ENCODE measurements at regions not wholly inside any gene's neighbourhood (a gene's known extent, or its start where the extent isn't known, plus 50 kb on each side); places are given as distances from the start of the nearest gene placed in this dataset.

DNA sequence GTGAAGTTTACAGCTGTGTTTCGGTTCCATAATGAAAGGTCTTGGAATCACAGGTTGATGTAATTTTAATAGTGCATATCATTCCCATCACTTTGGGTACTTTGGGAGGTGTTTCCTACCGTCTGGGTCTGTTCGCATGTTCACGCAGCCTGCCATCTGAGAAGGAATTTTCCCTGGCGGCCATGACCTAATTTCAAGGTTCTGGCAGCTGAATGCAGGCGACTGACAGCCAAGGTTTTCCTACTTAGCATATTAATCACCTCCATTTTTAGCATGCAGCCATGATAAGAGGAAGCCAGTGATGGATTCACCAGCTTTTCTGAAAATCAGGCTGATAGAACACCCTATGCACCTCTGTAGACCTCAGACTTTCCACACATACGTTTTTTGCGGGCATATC is 319.1 kb upstream of the TMEM229A start:
- DNase-seq (ENCODE audit: low spot score): no peak

DNA sequence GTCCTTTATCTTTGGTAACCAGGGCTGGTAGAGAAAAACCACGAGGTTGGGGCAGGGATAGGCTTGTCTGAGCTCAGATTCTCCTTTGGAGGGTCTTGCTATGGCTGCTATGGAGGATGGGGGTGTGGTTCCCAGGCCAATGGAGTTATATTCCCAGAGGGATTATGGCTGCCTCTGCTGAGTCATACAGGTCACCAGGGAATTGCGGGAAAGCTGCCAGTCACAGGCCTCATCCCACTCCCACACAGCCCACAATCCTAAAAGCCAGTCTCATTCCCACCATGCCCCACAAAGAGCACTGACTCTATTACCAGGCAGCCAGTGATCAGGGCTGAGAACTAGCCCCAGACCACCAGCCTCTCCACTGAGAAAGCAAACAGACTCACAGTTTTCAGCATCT is 316.6 kb upstream of the TMEM229A start:
- no peak for DNase-seq (ENCODE audit: low spot score)

DNA sequence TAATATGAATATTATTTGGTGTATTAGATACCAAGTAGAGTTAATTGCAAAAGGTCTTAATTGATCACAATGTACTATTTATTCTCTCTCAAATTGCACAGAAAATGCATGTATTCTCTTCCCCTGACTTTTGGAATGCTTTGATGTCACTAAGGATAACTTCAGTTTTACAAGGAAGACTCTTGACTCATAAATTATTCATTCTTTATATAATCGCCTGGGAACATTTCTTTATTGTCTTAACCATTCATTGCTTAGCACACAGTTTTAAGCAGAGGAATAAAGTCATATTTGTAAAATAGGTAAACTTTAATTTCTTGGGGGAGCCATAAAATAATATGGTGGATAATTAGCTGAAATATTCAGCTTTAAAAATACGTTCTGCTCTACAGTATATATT is 306.0 kb upstream of the TMEM229A start:
- DNase-seq (ENCODE audit: low spot score): no peak

DNA sequence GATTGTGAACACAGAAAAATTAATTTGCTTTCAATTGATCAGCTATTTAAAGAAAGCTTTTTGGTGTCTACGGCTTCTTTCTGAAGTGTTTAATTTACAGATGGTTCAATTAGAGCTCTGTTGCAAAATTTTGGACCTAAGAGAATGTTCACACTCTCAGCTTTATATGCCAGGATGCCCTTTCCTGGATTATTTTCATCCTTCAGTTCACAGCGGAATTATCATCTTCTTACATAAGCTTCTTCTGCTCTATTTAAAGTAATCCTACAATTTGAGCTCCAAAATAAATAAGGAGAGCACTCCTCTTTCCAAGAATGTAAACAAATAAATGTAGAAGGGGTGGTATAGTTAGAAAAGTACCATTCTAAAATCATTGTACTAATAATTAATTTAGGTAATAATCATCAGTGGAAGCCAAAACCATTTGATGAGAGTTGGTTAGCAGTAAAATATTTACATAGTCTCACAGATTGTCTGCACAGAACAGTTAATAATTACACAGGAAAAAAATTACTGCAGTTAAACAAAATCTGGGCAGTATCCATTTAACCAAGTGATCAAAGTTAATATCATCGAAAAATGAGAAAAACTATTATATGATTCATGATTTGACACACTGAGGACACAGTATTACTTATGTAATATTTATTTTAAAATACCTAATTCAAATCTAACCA is 298.0 kb upstream of the TMEM229A start:
- no peak for DNase-seq (ENCODE audit: low spot score)

DNA sequence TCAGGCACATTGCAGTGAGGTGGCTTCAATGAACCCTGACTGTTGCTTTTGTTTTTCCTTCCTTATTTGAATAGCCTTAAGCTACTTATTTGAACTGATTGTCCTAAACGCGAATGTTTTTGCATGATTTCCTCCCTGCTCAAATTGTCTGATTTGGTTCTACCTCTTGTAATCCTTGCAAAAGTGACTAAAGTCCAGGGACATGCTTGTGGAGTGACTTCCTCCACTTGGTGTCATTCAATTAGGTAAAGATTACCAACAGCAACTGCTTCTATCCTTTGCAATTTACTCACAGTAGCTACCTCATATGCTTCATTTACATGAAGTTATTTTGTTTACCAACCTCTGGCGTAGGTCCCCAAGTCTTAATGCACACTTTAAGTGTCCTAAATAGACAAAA is 295.9 kb upstream of the TMEM229A start:
- DNase-seq (ENCODE audit: low spot score): no peak

DNA sequence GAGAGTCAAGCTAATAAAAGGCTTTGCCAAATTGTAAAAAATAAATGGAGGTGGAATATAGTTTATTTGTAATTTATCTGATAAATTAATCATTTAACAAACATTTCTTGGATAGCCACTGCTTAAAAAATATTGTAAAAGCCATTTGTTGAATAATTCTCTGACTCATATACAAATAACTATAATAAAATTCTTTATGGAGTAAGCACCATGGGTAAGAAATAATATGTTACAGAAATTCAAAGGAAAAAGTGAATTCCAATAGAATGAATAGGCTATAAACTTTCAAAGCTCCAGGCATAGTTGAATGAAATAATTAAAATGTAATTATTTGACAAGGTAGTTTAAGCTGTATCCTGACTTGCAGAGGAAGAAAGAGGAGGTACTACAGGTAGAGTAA is 291.4 kb upstream of the TMEM229A start:
- DNase-seq (ENCODE audit: low spot score): no peak

DNA sequence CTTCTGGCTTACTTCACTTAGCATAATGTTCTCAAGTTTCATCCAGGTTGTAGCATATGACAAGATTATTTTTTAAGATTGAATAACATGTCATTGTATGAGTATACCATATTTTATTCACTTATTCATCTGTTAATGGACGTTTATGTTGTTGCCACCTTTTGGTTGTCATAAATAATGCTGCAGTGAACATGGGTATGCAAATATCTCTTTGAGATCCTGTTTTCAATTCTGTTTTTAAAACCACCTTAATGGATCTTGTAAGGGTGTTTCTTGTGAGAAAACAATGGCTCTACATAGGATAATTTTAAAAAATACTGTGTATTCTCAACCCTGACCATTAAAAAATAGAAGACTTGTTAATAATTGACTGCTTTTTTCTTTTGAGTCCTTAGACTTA is 290.7 kb upstream of the TMEM229A start:
- no peak for DNase-seq (ENCODE audit: low spot score)

DNA sequence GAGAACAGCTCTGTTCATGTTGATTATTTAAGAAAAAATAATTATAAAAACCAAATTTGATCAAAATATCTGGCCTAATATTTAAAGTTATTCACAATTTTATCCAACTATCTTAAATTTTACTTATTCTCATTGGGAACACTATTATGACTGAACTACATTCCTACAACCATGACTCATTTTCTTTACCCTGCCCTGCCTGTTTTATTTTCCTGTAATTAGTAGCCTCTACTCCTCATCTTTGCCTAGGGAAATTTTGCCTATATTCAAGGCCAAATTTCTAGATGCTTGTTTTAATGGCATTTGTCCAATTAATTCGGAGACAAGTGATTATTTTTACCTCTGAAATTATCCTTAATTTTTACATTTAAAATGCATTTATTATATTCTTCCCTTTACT is 289.7 kb upstream of the TMEM229A start:
- DNase-seq (ENCODE audit: low spot score): no peak

DNA sequence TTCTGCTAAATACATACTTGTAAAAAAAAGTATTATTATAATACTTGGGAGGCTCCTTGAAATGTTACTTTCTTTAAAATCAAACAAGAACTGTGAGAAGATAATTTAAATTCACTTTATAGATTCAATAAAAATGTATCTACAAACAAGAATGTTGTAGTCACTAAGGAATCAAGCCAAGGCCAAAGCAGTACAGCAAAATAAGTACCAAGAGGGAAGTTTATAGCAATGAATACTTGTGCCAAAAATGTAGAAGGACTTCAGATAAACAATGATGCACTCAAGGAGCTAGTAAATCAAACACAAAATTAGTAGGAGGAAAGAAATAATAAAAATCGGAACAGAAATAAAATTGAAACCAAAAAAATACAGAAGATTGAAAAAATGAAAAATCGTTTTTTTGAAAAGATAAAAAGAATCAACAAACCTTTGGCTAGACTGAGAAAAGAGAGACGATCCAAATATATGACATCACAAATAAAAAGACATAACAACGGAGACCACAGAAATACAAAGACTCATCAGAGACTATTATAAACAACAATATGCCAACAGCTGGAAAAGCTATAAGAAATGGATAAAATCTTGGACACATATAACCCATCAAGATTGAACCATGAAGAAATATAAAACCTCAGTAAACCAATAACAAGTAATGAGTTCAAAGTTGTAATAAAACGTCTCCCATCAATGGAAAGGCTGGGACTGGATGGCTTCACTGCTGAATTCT is 286.0 kb upstream of the TMEM229A start:
- no peak for DNase-seq (ENCODE audit: low spot score)

DNA sequence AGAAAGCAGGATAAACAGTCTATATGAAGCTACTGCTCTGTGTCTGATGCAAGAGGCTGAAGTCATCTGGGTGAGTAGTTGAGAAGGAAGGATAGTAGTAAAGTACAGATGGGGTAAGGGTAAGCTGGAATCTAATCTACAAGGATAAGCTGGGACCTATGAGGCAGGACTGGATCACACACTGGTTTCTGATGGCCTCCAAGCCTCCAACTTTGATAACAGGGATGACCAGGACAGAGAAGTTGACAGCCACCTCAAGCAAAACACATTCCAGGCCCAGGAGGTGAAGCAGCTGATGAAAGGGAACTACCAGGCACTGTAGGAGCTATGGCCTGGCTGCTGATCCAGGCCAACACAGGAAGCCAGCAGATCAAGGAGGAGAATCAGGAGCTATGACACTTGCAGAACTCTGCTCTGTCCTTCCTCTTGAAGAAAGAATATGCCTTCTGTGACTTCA is 278.1 kb upstream of the TMEM229A start:
- DNase-seq (ENCODE audit: low spot score): no peak

DNA sequence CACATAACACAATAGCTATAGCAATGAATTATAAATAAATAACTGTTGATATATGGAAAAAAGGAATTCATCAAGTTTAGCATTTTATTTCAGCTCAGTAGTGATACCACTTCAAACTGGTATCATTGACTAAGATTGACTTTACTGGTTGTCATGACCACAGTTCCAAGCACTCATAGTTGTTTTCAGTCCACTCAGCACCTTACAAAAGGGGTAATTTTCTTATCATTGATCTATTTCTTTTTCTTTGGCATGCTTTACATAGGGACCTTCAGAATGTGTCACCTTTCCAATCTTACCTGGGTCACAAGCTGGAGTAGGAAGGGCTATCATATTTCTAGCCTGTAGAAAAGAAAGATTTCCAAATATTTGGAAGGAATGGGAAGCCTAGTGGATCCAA is 275.5 kb upstream of the TMEM229A start:
- no peak for DNase-seq (ENCODE audit: low spot score)

DNA sequence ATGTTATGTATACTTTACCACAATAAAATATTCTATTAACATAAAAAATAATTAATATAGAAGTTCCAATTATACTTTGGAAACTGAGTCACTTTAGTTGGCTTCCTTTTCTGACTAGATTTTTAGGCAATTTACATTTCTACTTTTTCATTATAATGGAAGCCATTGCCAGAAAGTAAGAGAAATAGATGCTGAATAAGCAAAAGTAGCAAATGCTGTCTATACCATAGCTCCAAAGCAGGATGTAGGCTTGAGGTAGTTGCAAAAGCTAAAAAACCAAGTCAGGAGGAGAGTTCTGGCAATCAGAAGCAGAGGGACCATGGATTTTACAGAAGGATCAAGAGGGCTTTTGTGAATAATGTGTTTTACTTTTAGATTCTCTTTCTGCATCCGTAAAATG is 262.4 kb upstream of the TMEM229A start:
- DNase-seq (ENCODE audit: low spot score): no peak

DNA sequence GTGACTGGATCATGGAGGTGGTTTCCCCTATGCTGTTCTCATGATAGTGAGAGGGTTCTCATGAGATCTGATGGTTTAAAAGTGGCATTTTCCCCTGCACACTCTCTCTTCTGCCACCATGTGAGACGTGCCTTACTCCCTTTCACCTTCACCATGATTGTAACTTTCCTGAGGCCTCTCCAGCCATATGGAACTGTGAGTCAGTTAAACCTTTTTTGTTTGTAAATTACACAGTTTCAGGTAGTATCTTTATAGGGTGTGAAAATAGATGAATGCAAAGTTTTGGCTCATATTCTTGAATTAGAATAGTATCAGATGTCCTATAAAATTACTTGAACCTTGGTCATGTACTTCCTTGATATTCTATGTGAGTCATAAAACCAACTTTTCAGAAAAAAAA is 252.1 kb upstream of the TMEM229A start:
- no peak for DNase-seq (ENCODE audit: low spot score)

DNA sequence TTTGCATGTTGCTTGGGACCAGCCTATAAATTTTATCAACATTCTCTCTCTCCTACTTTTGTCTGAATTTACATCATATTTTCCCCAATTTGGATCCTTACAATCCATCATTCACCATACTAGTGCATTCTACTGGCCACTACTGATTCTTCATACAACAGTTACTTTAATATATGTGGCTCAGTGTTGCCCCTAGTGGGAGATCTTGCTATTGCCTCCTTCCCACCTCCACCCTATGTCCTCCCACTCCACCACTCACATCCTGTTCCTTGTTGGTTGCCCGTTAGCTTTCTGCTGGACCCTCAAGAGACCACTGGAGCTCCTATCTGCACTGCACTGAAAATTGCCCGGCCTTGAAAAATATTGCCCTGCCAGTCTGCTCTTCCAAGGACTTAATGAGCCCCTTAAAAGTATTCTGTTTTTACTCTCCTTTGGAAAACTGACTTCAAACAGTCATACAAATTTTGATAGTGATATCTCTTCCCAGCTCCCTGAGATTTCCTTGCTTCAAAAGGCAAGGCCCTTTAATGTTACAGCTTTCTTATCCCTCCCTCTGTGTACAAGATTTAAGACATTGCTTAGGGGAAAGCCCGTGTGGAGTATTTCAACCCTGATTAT is 243.2 kb upstream of the TMEM229A start:
- peak; percentile 85 for DNase-seq (ENCODE audit: low spot score)

DNA sequence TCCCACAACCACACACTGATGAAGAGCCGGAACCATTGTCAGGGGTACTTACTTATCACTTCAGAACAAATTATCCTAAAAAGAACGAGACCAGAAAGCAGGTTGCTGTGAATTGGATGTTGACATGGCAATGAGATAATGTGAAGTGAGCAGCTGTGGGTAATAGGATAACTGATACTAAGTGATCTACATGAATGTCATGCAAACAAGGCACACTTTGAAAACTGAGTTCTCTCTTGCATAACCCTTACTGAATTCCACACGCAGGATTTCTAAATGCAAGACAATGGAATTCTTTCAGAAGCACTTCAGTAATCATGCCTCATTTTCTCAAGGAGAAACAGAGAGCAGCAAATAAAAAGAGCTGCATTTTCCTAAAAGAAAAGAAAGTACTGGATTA is 242.5 kb upstream of the TMEM229A start:
- DNase-seq (ENCODE audit: low spot score): no peak

DNA sequence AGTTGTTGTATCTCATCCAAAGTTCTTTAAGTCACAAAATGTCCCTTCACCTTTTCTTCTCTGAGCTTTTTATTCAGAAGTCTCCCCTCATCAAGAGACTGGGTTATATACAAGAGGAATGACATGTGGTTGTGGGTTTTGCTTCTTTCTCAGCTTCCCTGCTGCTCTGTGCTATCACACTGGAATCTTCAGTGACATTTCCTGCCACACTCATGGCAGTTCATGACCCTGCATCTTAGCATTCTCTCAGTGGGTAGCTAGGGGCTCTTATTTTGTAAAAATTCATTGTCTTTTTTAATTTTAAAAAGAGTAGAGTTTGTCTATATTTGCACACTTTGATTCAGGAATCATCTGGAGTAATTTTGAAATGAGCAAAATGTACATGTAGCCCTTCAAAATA is 236.9 kb upstream of the TMEM229A start:
- no peak for DNase-seq (ENCODE audit: low spot score)

DNA sequence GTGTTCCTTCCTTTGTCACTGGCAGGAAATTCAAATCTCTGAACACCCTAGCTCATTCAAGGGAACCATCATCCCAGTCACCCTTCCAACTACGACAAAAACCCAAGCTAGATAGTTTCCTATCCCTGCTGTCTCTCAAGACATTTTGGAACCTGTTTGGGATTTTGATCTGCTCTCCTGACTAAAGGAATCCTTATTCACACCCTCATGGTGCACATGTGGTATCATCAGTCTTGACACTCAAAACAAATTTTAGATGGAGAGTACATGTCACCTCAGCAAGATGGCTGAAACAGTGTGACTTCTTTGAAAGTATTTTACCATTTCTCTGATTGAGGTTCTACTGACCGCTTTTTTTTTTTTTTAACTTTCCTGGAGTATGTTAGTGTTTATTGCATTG is 234.3 kb upstream of the TMEM229A start:
- no peak for DNase-seq (ENCODE audit: low spot score)

DNA sequence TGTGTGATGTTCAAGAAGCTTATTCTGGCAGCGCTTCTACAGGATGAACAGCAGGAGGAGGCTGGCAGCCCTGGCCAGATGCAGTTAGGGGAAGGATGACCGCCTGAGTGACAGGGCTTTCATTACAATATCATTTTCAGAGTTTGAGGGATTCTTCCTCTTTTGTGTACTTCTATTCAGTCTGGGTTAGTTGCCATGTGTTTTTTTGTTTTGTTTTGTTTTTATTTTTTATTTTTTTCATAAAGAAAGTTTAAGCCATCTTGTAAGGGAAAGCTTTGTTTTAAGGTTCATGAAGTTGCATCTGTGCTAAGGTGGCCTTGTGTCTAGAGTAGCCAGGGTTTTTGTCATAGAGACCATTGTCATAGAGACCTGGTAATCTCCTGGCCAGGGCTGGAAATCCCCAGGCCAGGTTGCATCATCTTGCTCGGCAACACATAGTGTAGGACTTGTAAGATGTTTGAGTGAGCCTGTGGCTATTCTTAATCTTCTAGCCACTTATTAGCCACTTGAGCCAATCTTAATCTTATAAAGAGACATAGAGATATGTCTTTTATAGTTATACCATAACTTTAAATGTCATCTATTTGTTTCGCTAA is 230.5 kb upstream of the TMEM229A start:
- DNase-seq (ENCODE audit: low spot score): no peak

DNA sequence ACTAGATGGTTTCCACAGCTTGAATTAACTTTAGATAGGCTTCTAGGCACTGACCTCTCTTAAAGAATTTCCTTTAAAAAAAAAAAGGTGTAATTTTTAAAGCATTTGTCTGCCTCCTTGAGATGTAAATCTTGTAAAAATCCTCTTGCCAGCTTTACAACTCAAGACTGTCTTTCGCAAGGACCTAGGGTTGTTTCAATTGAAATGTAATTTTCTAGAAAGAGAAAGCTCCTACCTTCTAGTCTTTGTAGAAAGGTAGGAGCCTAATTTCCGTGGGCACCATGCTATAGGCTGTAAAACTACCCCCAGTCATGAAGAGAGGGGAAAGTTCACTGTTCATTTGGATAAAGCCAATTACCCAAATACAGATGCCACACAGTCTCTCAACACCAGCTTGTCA is 228.8 kb upstream of the TMEM229A start:
- DNase-seq (ENCODE audit: low spot score): no peak

DNA sequence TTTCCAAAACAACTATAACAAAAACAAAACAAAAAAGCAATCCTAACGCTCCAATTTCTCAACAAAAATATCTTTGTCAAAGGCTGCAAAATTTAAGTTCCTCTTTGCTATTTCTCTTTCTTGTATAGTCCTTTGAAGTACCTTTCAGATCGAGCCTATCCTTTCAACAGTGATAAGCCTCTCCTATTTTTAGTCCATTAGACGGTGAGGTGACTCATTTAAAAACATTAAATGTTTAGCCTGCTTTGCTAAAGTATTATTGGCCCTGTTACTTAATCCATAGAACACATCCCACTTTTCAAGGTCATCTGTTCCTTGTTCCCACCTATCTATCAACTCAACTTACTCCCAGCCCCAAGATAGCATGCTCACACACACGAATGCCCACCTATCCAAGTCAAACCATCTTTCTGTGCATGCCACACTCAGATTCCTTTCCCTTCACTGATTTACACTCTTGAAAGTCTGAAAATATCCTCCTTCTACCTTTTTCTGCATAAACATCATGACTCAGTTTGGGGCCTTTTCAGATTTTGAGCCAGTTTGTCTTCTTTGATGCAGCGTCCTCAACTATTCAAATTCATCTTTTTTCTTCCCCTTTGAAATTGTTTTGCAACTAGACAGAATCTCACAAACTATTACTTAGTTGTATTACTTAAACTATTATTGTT is 224.9 kb upstream of the TMEM229A start:
- no peak for DNase-seq (ENCODE audit: low spot score)

DNA sequence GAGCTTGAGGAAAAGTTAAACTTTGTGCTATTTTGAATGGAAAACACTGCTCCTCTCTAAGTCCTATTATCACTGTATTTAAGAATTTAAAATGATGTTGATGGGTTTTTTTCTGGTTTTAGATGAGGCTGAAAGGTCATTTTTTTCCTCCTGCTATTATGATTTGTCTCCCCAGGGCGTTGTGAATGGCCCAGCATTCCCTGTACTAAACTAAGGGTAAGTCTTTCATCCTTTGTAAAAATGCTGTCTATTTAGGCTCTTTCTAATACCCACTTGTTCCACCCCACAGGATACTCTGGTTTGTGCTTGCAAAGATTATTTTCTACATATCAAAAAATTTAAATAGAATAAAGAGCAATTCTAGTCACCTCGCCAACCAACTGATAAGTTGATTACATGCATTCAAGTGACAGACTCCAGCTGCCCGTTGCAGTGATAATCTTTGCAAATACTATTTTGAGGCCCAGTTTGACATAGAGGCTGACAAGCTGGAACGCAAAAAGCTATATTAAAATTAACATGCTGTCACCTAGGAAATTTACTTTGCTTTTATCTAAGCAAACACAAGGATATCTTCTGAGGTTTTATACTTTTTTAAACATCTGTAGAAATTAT is 222.3 kb upstream of the TMEM229A start:
- no peak for DNase-seq (ENCODE audit: low spot score)

DNA sequence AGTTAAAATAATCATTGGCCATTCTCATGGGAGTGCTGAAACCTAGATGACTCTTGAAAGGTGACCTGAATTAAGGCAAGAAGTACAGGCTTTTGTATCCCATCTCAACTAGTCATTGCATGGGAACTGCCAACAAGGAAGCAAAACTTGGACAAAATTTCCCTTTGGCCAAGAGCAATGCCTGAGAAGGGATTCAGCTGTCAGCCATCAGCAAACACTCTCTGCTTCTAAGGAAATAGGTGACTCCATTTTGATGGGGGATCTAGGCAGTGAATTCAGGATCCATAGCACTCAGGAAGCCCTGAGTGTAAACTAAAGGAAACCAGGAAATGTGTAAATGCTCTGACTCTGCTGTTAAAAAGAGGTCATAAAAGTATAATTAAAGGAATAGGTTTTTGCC is 221.5 kb upstream of the TMEM229A start:
- DNase-seq (ENCODE audit: low spot score): no peak

Data from HT-29 (cell line).